Vagina (tissue), 2 donors: ENCODE measurements at regions not wholly inside any gene's neighbourhood (a gene's known extent, or its start where the extent isn't known, plus 50 kb on each side); places are given as distances from the start of the nearest gene placed in this dataset.

Source experiments
- POLR2A ChIP-seq, 2 donors: fragments of 450-650 bp; IDR thresholded peaks; one replicate each; pipeline ENCODE4 v1.6.1; 2017; ENCODE audit warnings: antibody characterized with exemption in 2 of 2, mild to moderate bottlenecking in 2 of 2, moderate library complexity in 2 of 2
- POLR2AphosphoS5 ChIP-seq, 2 donors: sonication (generic); formaldehyde crosslinking; IDR thresholded peaks; one replicate each; pipeline ENCODE4 v1.9.0; 2017; ENCODE audit warnings: antibody characterized with exemption in 2 of 2, mild to moderate bottlenecking in 2 of 2, low read depth in 1 of 2; ENCODE audit not compliant: insufficient read depth in 1 of 2
- TF ChIP-seq, protein P1 (sequence below), 3 experiments: fragments of 450-650 bp in 2 of 3; fragments of 200-600 bp in 1 of 3; sonication (generic) in 1 of 3; IDR thresholded peaks; one replicate each; pipeline ENCODE4 v1.5.1; 2017 to 2019; ENCODE audit warnings: antibody characterized with exemption in 3 of 3, mild to moderate bottlenecking in 2 of 3, moderate library complexity in 2 of 3

DNA sequence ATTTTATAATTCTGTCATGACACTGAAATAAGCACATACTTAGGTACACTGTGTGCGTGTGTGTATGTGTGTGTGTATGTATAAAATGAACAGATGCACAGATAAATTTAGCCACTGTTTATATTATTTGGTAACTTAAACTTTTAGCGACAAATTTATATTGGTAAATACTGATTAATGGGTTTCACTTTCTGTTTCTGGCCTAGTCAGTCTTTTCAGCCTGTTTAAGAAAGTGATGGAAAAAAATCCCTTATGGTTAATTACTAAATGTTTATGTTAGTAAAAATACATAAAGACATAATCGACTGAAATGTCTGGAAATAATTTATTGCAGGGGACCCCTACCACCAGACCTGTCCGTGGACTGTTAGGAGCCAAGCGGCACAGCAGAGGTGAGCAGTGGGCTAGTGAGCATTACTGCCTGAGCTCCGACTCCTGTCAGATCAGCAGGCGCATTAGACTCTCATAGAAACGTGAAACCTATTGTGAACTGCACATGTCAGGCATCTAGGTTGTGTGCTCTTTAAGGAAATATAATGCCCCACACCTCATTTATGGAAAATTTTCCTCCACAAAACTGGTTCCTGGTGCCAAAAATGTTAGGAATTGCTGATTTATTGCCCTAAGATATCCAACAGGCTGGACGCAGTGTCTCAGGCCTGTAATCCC is 717.4 kb downstream of the SI start:
- TF ChIP-seq, protein P1, sequence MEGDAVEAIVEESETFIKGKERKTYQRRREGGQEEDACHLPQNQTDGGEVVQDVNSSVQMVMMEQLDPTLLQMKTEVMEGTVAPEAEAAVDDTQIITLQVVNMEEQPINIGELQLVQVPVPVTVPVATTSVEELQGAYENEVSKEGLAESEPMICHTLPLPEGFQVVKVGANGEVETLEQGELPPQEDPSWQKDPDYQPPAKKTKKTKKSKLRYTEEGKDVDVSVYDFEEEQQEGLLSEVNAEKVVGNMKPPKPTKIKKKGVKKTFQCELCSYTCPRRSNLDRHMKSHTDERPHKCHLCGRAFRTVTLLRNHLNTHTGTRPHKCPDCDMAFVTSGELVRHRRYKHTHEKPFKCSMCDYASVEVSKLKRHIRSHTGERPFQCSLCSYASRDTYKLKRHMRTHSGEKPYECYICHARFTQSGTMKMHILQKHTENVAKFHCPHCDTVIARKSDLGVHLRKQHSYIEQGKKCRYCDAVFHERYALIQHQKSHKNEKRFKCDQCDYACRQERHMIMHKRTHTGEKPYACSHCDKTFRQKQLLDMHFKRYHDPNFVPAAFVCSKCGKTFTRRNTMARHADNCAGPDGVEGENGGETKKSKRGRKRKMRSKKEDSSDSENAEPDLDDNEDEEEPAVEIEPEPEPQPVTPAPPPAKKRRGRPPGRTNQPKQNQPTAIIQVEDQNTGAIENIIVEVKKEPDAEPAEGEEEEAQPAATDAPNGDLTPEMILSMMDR (IDR thresholded peaks at IDR 0.05): no peak
- TF ChIP-seq POLR2AphosphoS5 (IDR thresholded peaks at IDR 0.05; ENCODE audit: insufficient read depth in 1 of 2, low read depth in 1 of 2): no peak
- TF ChIP-seq POLR2A (IDR thresholded peaks at IDR 0.05): no peak
